Muscle of leg (tissue), 3 donors: ENCODE measurements at regions not wholly inside any gene's neighbourhood (a gene's known extent, or its start where the extent isn't known, plus 50 kb on each side); places are given as distances from the start of the nearest gene placed in this dataset.
"Not testable (repeated sequence)": the region's sequence is repeated elsewhere in the genome, so short reads cannot be mapped to it uniquely, and the experiment has no call there.

Experiments used
- DNase-seq: peaks from one replicate; pipeline ENCODE4 v3.0.0; 2013
- H3K27ac ChIP-seq: one replicate; pipeline ENCODE4 v1.5.1; 2013; ENCODE audit warnings: mild to moderate bottlenecking, low read length, control low read depth
- H3K27me3 ChIP-seq: one replicate; pipeline ENCODE4 v1.6.1; 2013; ENCODE audit warnings: low read length; ENCODE audit not compliant: control insufficient read depth, insufficient read depth
- H3K36me3 ChIP-seq: one replicate; pipeline ENCODE4 v1.6.1; 2013; ENCODE audit warnings: low read length; ENCODE audit not compliant: control insufficient read depth, insufficient read depth
- H3K4me1 ChIP-seq: one replicate; pipeline ENCODE4 v1.6.1; 2013; ENCODE audit warnings: low read length; ENCODE audit not compliant: control insufficient read depth, insufficient read depth
- H3K4me3 ChIP-seq: one replicate; pipeline ENCODE4 v1.5.1; 2013; ENCODE audit warnings: low read length, control low read depth
- H3K9me3 ChIP-seq: replicated peaks from 2 replicates; pipeline ENCODE4 v1.6.1; 2013; ENCODE audit warnings: low read depth, low read length; ENCODE audit not compliant: control insufficient read depth
- WGBS: methylation state at CpG from one replicate; pipeline ENCODE4 v1.1.5; 2013; ENCODE audit warnings: missing lambda C conversion rate; ENCODE audit not compliant: insufficient coverage; 5-methylcytosine and 5-hydroxymethylcytosine counted together

DNA sequence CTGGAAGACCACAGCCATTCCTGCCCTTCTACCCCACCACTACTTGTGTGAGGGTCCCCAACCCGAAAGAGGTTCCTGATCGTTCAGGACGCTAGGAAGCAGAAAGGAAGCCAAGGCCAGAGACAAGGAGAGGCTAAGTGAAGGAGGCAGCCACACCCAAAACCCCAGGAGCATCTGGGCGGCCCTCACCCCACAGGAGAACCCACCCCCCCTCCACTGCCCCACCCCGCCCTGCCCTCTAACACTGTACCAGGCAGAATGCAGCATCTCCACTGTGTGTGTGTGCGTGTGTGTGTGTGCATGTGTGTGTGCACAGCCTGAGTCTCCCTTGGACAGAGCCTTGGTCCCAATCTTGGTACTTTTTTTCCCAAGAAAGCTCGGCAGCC, 207.5 kb upstream of the HAAO start:
- 69% methylated on average over 1 of the region's 7 CpGs for WGBS
- DNase-seq, result no peak
- H3K4me3 ChIP-seq, result no peak overlapping the region

DNA sequence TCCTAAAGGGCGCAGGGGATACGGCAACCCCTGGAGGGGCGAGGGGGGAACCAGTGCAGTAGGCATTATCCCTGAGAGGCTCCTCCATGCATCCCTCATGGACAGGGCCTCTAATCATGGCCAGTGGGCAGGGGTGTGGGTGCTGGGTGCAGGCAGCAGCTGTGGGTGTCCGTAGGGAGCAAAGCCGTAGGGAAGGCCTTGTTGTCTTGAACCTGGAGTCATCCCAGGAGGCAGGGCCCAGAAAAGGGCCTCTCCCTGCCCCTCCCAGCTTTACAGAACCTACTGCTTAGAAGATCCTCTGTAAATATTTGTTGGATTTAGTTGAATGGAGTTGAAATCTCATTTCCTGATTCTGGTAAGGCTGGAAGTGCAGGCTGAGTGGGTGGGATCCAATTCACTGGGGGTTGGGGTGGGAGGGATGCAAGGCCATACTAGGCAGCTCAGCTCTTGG, 207.0 kb upstream of the HAAO start:
- H3K27ac ChIP-seq, result no peak overlapping the region
- WGBS, result 50% methylated on average over 2 of the region's 5 CpGs
- H3K4me3 ChIP-seq, result no peak overlapping the region
- no peaks in the 10 kb centered on the region for H3K27me3 ChIP-seq
- no peak for DNase-seq
- peaks cover 10% of the 10 kb centered on the region for H3K4me1 ChIP-seq
- no peaks in the 10 kb centered on the region for H3K36me3 ChIP-seq
- no peaks in the 10 kb centered on the region for H3K9me3 ChIP-seq

More for the DNA sequence above, 207.5 kb upstream of the HAAO start:
- no peaks in the 10 kb centered on the region for H3K36me3 ChIP-seq
- no peaks in the 10 kb centered on the region for H3K27me3 ChIP-seq
- H3K27ac ChIP-seq, result no peak overlapping the region
- H3K9me3 ChIP-seq, result no peaks in the 10 kb centered on the region
- H3K4me1 ChIP-seq, result peaks cover 11% of the 10 kb centered on the region

DNA sequence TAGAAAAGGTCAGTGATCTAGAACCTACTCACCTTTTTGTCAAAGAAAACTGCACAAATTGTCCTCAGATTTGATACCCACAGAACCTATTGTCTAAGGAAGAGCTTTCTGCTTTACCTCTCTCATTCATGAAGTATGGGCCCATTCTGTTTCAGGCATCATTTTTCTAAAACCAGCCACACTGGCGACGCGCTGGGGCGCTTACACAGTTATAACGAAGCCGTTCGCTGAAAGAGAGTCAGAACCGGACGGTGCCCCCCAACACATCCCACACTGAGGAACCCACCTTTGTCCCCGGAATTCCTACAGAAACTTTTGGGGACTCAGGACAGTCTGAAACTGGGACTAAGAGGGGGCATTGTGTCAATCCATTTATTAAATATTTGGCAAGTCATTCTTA, 206.3 kb upstream of the HAAO start:
- H3K4me3 ChIP-seq, result no peak overlapping the region
- peaks cover 10% of the 10 kb centered on the region for H3K4me1 ChIP-seq
- H3K36me3 ChIP-seq, result no peaks in the 10 kb centered on the region
- DNase-seq, result no peak
- no peaks in the 10 kb centered on the region for H3K9me3 ChIP-seq
- H3K27ac ChIP-seq, result no peak overlapping the region
- WGBS, result no CpG with 5 or more reads among the region's 10 CpGs
- no peaks in the 10 kb centered on the region for H3K27me3 ChIP-seq

DNA sequence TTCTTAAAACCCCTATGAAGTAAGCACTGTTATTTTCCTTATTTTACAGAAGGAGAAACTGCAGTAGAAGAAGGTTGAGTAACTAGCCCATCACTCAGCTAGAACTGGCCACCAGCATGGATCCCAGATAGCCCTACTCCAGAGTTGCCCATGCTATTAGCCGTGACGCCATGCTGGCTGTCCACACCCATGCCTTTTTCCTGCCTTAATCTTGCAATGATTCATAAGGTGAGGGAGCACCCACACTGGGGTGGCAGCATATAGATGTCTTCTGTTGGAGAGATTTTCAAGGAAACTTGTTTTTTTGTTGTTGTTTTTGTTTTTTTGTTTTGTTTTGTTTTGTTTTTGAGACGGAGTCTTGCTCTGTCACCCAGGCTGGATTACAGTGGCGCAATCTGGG, 204.1 kb upstream of the HAAO start:
- no peak for DNase-seq

DNA sequence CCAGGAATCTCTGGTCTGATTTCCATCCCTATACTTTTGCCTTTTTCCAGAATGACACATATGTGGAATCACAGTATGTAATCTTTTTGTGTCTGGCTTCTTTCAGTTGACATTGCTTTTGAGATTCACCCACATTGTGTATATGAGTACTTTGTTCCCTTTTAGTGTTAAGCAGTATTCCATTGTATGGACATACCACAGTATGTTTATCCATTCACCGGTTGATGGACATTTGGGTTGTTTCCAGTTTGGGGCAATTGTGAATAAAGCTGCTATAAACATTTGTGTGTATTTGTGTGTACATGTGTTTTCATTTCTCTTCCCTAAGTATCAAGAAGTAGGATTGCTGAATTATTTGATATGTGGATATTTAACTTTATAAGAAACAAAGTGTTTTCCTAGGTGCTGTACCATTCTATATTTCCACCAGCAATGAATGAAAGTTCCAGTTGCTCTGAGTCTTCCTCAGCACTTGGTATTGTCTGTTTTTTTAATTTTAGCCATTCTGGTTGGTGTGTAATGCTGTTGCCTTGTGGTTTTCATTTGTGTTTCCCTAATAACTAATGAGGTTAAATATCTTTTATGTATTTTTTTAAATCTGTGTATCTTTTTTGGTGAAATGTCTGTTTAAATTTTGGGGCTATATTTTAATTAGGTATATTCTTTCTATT, 203.5 kb upstream of the HAAO start:
- no peak overlapping the region for H3K27ac ChIP-seq
- H3K27me3 ChIP-seq, result no peaks in the 10 kb centered on the region
- peaks cover 10% of the 10 kb centered on the region for H3K4me1 ChIP-seq
- no peak overlapping the region for H3K4me3 ChIP-seq
- no CpG with 5 or more reads among the region's 1 CpG for WGBS
- H3K36me3 ChIP-seq, result no peaks in the 10 kb centered on the region
- no peaks in the 10 kb centered on the region for H3K9me3 ChIP-seq
- no peak for DNase-seq

More for the DNA sequence above, 204.1 kb upstream of the HAAO start:
- Histone ChIP-seq H3K36me3 (no peaks in the 10 kb centered on the region), H3K4me1 (peaks cover 10% of the 10 kb centered on the region), H3K4me3 (no peak overlapping the region), H3K27me3 (no peaks in the 10 kb centered on the region), H3K9me3 (no peaks in the 10 kb centered on the region), H3K27ac (no peak overlapping the region)
- WGBS, result 94% methylated on average over 2 of the region's 4 CpGs

DNA sequence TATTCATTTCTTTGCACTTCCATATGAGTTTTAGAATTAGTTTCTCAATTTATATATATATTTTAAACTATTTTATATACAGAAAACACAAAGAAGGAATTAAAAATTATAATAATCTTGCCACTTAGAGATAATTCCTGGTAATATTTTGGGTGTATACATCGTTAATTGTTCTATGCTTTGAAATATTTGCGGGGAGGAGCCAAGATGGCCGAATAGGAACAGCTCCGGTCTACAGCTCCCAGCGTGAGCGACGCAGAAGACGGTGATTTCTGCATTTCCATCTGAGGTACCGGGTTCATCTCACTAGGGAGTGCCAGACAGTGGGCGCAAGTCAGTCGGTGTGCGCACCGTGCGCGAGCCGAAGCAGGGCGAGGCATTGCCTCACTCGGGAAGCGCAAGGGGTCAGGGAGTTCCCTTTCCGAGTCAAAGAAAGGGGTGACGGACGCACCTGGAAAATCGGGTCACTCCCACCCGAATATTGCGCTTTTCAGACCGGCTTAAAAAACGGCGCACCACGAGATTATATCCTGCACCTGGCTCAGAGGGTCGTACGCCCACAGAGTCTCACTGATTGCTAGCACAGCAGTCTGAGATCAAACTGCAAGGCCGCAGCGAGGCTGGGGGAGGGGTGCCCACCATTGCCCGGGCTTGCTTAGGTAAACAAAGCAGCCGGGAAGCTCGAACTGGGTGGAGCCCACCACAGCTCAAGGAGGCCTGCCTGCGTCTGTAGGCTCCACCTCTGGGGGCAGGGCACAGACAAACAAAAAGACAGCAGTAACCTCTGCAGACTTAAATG, 197.1 kb upstream of the HAAO start:
- not testable (repeated sequence) for H3K36me3 ChIP-seq, H3K9me3 ChIP-seq, H3K4me3 ChIP-seq, H3K27me3 ChIP-seq, H3K4me1 ChIP-seq, DNase-seq, H3K27ac ChIP-seq
- WGBS, result 94% methylated on average over 20 of the region's 37 CpGs

DNA sequence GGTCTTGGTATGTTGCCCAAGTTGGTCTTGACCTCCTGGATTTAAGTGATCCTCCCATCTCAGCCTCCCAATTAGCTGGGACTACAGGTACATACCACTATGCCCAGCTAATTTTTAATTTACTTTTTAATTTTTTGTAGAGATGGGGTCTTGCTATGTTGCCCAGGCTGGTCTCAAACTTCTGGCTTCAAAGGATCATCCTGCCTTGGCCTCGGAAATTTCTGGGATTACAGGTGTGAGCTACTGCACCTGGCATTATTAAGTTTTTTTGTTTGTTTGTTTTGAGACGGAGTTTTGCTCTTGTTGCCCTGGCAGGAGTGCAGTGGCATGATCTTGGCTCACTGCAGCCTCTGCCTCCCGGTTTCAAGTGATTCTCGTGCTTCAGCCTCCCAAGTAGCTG, 195.7 kb upstream of the HAAO start:
- not testable (repeated sequence) for H3K4me1 ChIP-seq, H3K4me3 ChIP-seq, H3K9me3 ChIP-seq, H3K27ac ChIP-seq, DNase-seq, H3K36me3 ChIP-seq, H3K27me3 ChIP-seq
- 71% methylated on average over 1 of the region's 4 CpGs for WGBS

DNA sequence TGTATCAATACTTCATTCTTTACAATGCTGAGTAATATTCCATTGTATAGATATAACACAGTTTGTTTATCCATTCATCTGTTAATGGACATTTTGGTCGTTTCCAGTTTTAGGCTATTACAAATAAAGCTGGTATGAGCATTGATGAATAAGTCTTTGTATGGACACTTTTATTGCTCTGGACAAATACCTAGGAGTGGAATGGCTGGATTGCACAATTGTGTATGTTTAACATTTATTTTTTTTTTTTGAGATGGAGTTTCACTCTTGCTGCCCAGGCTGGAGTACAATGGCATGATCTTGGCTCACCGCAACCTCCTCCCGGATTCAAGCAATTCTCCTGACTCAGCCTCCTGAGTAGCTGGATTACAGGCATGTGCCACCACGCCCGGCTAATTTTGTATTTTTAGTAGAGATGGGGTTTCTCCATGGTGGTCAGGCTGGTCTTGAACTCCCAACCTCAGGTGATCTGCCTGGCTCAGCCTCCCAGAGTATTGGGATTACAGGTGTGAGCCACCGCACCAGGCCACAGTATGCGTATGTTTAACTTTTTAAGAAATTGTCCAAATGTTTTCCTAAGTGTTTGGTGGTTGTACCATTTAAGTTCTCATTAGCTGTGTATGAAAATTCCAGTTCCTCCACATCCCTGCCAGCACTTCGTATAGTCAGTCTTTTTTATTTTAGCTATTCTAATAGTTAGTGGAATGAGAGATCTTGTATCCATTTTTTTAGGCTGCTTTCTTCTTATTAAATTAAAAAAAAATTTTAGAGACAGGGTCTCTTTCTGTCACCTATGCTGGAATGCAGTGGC, 194.9 kb upstream of the HAAO start:
- WGBS, result 92% methylated on average over 5 of the region's 8 CpGs
- Histone ChIP-seq H3K4me3 (no peak overlapping the region), H3K27ac (no peak overlapping the region), H3K27me3 (no peaks in the 10 kb centered on the region), H3K9me3 (no peaks in the 10 kb centered on the region), H3K36me3 (no peaks in the 10 kb centered on the region), H3K4me1 (peaks cover 5% of the 10 kb centered on the region)
- DNase-seq, result no peak

DNA sequence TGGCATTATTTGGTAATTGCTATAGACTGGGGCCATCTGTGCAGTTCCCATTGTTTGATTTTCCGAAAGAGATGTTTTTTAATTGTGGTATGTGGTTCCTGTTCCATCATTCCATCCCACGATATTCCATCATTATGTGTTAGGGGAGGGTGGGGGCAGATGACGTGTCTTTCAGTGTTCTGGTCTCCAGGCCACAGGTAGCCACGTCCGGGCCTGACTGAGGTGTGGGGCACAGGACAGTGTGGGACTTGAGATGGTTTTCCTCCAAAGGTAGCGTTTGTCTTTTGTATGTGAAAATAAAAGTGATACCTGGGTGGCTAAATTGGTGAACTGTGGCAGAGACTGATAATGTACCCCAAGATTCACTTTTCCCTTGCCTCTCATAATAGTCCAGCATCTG, 192.2 kb upstream of the HAAO start:
- H3K4me3 ChIP-seq, result no peak overlapping the region
- H3K27me3 ChIP-seq, result no peaks in the 10 kb centered on the region
- no peak for DNase-seq
- H3K36me3 ChIP-seq, result no peaks in the 10 kb centered on the region
- no peak overlapping the region for H3K27ac ChIP-seq
- peaks cover 5% of the 10 kb centered on the region for H3K4me1 ChIP-seq
- 73% methylated on average over 3 of the region's 6 CpGs for WGBS
- H3K9me3 ChIP-seq, result no peaks in the 10 kb centered on the region

DNA sequence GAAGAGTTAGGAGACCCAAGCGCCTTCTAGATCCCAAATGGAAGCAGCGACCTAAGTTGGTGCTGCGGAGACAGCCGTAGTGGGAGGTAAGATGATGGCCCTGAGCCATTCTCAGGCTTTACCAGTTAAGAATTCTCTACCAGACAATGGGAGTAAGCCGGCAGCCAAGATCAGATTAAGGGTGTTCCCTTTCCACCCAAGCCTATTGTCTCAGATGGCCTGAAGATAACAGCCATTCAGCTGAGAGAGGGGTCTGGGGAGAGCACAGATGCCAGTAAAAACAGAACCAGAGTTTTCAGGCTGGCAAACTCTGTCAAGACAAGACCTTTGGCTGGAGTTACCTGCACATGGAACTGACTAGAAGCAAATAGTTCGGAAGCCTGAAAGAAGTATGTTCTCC, 191.7 kb upstream of the HAAO start:
- no peaks in the 10 kb centered on the region for H3K27me3 ChIP-seq
- H3K9me3 ChIP-seq, result no peaks in the 10 kb centered on the region
- H3K4me3 ChIP-seq, result no peak overlapping the region
- DNase-seq, result no peak
- no peaks in the 10 kb centered on the region for H3K36me3 ChIP-seq
- WGBS, result 95% methylated on average over 3 of the region's 6 CpGs
- peaks cover 9% of the 10 kb centered on the region for H3K4me1 ChIP-seq
- no peak overlapping the region for H3K27ac ChIP-seq
